Cardiac fibroblast (primary cell): ENCODE measurements at regions not wholly inside any gene's neighbourhood (a gene's known extent, or its start where the extent isn't known, plus 50 kb on each side); places are given as distances from the start of the nearest gene placed in this dataset.

Source experiments
- DNase-seq, 2 donors: peaks; one replicate each; pipeline versions ENCODE4 v3.0.0 to v3.0.0-alpha.2; 2010; ENCODE audit warnings: low read depth in 2 of 2
- H3K4me3 ChIP-seq, 2 donors: replicated peaks in 1 of 2; 1 replicate in 1 of 2; 2 replicates in 1 of 2; pipeline ENCODE4 v1.5.1; 2011; ENCODE audit warnings: low read depth in 2 of 2, low read length in 2 of 2, mild to moderate bottlenecking in 2 of 2, moderate library complexity in 1 of 2
- TF ChIP-seq, protein P1 (sequence below): IDR thresholded peaks from one replicate; pipeline ENCODE4 v1.5.1; 2011; ENCODE audit warnings: low read depth, mild to moderate bottlenecking, low read length, inconsistent platforms

DNA sequence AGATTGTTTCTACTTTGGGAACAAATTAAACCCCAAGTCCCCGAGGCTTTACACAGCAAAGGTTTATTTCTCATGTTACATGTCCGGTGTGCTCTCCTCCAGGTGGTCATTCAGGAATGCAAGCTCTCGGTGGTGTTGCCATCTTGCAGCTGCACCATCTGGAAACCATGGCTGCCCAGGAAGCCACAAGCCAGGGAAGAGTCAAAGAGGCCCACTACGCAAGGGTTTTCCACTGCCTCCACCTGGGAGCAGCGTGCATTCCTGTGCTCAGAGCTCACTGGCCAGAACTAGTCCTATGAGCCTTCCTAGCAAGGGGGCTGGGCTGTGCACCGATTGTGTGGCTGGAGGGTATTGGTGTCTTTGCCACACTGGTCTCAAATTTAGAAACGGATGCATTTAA is 128.8 kb upstream of the FOXF1 start:
- TF ChIP-seq, protein P1, sequence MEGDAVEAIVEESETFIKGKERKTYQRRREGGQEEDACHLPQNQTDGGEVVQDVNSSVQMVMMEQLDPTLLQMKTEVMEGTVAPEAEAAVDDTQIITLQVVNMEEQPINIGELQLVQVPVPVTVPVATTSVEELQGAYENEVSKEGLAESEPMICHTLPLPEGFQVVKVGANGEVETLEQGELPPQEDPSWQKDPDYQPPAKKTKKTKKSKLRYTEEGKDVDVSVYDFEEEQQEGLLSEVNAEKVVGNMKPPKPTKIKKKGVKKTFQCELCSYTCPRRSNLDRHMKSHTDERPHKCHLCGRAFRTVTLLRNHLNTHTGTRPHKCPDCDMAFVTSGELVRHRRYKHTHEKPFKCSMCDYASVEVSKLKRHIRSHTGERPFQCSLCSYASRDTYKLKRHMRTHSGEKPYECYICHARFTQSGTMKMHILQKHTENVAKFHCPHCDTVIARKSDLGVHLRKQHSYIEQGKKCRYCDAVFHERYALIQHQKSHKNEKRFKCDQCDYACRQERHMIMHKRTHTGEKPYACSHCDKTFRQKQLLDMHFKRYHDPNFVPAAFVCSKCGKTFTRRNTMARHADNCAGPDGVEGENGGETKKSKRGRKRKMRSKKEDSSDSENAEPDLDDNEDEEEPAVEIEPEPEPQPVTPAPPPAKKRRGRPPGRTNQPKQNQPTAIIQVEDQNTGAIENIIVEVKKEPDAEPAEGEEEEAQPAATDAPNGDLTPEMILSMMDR: no peak
- DNase-seq: no peak
- H3K4me3 ChIP-seq: no peak overlapping the region

DNA sequence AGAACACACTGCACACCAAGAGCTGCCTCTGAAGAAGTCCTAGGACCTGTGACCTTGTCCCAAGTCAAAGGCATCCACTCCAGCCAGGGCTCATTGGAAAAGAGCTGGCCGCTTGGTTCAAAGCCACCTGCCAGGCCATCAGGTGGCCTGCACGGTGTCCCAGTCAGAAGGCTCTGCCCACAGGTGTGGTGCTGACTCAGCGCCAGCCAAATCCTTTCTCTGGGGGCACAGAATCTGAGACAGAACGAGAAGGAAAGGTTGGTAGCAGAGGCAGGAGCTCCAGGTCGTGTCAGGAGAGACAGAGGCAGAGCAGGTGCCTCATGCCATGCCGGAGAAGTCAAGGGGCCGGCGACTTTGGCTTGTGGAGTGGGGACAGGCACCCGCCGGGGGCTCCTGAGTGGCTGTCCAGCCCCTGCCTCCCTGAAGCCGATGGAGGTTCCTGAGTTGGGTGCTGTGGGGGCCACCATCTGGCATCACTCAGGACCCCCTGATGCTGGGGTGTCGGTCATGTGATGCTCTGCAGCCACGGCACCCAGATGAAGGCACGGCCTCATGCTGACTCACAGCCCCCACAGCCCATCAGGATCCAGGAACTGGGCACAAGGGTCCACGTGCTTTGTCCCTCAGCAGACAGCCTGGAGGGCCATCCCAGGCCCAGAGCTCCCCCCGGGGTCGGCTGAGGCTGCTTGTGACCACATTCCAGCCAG is 128.1 kb upstream of the FOXF1 start:
- DNase-seq: no peak
- TF ChIP-seq, protein P1: no peak
- H3K4me3 ChIP-seq: no peak overlapping the region

GRCh38 chr16:86382774-86383407 is 127.4 kb upstream of the FOXF1 start:
- TF ChIP-seq, protein P1: no peak
- H3K4me3 ChIP-seq: no peak overlapping the region
- DNase-seq: no peak

GRCh38 chr16:86383488-86384262 is 126.7 kb upstream of the FOXF1 start:
- TF ChIP-seq, protein P1: no peak
- H3K4me3 ChIP-seq: no peak overlapping the region
- DNase-seq: peak; percentile 88 to 90

GRCh38 chr16:86384263-86384649 is 126.1 kb upstream of the FOXF1 start:
- DNase-seq: no peak
- H3K4me3 ChIP-seq: no peak overlapping the region
- TF ChIP-seq, protein P1: no peak

- TF ChIP-seq, protein P1: no peak
- H3K4me3 ChIP-seq: no peak overlapping the region
- no peak for DNase-seq
Measured at GRCh38 chr16:86384980-86385379, 125.3 kb upstream of the FOXF1 start.
